HG03103 (cell line): ENCODE measurements at regions not wholly inside any gene's neighbourhood (a gene's known extent, or its start where the extent isn't known, plus 50 kb on each side); places are given as distances from the start of the nearest gene placed in this dataset.

Source experiments
- ATAC-seq: cut with Tn5 transposase; IDR thresholded peaks from one replicate; pipeline ENCODE4 v1.9.1; 2021; ENCODE audit warnings: low read depth; ENCODE audit not compliant: unreplicated experiment

DNA sequence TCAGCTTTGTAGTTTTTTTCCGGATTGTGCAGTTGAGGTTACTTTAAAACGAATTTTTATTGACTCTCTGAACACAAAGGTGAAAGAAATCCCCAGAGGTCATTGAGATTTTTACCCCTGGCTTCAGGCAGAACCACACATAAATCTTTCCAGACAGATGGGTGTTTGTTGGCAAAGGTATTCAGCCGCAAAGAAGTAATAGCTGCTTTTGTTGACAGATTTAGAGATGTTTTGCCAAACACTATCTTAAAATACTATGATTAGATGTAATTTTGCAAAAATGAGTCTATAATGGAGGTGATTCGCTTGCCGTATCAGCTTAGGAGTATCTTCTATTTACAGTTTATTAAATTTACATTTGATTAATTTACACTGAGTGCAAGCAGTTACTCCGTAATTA lies 418.3 kb upstream of the CLINT1 start:
- no peak for ATAC-seq

DNA sequence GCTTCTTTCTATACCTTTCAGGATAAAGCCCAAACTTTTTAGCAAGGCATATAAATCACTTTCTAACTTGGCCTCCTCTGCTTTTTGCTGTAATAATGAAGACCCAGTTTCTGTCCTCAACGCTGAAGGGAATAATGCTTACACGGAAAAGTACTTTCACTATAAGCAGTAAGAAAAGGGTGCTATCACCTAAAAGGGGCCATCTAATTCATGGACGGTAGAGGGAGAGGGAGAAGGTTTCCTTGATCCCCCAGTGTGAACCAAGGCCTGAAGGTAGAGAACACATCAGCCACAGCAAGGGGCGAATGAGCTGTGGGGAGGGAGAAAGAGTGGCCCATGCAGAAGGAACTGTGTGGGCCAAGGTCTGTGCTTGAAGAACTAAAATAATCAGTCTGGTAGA lies 417.7 kb upstream of the CLINT1 start:
- ATAC-seq, result no peak

DNA sequence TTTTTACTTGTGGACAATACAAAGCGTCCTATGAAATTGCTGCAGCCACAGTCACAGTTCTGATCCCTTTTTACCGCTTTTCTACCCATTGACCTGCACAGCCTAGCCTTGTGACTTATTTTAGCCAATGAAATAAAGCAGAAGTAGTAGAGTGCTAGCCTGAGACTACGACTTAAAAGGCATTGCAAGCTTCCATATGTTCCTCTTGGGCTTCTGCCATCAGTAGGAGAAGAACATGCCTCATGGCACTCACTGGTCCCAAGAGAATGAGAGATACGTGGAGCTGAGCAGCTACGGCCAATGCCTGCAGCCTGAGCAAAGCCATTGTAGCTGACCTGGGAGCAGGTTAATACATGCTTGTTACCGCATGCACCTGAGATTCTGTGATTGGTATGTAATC lies 416.6 kb upstream of the CLINT1 start:
- no peak for ATAC-seq

DNA sequence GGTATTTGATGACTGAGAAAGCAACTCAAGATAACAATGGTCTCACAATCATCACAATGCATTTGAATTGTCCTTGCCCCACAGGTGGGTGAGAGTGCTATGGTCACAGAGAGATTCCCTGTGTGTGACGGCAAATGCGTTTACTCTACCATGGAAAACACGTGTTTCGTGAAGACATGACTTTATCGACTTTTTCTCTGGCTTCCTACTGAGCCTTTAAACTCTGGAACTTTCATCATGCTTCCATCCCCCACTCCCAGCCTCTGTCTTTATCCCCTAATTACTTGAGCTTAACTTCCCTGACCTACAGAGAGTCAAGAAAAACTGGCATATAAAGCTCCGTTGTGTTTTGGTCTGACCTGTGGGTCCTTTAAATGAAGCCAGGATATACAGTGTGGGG lies 414.1 kb upstream of the CLINT1 start:
- ATAC-seq, result no peak

DNA sequence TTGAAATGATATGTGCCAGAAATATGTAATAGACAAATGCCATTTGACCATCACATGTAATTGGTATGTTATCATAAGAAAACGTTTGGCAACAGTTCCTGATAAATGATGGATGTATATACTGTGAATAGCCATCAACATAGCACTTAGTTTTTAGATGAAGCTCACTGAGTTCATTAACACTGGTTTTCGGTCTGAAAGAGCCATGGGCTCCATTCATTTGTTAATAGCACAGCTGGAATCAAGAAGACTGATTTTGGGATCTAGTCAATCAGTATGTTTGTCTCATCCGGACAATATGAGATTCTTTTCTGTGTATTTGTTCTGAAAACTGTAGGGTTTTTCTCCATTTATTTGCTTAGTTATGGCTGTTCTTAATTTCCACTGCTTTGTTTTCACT lies 413.5 kb upstream of the CLINT1 start:
- ATAC-seq, result no peak

DNA sequence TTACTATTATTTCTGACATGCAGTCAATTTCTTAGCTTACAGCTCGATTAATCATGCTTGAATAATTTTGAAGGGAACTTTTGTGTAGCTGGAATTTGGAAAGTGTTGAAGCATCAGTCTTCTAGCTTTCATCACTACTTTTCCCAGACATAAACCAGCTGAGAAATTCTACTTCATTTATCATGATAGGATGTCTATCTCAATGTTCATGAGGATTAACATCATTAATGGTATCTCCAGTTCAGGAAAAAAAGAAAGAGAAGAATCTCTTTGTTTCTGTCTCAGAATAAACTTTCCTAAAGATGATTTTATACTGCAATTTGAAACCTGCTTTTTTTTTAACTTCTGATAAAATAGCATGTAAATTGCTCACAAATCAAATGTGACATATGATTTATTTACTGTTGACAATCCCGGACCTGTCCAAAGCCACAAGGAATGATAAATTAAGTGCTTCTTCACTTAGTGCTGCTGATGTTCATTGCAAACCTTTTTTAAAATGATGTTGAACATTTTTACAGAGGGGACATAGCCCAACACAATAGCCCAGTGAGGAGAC lies 412.1 kb upstream of the CLINT1 start:
- no peak for ATAC-seq

DNA sequence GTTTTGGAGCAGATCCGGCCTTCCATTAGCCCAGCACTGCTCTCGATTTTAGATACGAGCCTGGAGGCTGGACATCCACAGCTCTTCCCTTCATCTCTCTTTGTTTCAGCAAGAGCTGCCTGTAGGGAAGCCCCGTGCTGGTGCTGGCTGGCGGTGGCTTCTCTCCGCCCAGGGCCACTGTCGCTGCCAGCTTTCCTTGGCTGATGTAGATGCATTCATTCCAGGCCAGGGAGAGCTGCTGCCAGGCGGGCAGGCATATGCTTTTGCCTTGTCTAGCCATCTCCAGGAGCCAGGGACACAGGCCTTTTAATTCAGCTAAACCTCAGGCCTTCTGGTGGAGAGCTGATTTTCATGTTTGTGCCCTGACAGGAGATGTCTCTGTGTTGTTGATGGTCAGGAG lies 409.3 kb upstream of the CLINT1 start:
- no peak for ATAC-seq

DNA sequence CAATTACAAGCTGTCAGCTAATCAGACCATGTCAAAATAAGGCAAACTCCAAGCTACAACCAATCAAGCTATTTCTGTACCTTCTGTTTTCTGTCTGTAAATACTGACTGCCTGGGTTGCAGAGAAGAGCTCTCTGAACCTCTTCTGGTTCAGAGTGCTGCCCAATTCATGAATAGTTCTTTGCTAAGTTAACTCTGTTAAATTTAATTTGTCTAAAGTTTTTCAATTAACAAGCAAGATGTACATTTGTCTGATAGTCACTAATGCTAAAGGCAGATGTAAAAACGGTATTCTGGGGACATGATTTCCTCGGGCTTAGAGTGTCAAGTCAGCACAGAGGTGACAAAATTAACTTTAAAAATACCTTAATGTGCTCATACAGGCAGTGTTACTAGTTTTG lies 408.3 kb upstream of the CLINT1 start:
- no peak for ATAC-seq

DNA sequence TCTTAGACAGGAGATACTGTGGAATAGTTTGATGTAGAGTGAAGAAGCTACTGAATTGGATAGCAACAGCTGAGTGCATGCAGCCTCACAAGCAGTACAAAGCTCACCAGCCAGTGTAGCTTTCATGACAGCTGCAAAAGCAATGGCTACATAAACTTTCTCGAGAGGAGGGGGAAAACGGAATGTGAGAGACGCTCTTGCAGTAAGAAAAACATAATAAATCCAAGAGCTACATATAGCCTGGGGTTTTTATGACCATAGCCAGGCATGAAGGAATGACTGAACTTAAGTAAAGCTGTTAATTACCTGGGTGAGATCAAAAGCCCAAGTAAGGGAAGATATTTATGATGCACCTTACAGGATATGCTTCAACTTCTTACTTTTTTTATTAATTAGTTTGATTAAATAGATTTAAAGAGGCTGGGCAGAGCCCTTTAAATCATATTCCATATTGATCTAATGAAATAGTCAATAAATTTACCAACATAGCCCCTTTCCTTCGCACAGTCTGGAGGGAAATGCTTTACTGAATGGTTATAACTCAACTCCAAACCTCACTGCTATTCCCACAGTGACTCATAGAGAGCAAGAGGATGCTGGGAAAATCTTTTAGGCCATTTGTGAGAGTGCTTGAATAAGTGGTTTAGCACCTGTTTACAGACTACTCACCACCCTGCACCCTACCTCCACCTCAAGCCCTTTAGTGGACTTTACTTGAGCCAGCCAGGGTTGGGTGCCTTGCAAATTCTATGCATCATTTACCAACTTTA lies 407.2 kb upstream of the CLINT1 start:
- ATAC-seq, result no peak

DNA sequence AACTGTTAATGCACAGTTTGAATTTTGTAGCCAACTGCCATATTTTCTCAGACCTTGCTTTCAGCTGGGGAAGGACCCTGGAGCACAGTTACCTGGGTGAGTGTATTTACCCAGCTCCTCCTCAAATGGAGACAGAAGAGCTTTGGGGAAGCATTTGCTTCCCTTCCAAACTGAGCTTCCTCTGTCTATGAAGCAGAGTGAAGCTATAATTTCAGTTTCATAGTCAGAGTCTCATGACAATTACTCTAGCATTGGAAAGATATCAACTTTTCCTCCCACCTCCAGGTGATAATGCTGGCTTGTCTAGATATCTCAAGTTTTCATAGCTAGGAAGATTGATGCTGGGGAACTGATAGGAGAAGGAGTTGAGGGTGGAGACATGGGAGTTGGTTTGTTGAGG lies 406.4 kb upstream of the CLINT1 start:
- no peak for ATAC-seq

DNA sequence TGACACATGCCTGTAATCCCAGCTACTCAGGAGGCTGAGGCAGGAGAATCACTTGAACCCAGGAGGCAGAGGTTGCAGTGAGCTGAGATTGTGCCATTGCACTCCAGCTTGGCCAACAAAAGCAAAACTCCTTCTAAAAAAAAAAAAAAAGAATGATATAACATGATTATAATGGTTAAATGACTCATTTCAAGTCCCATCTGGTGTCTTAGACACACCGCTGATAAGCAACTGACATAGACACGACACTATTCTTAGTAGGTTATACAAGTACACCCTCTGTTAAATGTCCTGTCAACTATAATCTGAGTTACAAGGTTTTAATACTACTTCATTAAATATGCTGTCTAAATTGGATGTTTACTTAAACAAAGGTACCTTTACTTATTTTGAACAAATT lies 405.3 kb upstream of the CLINT1 start:
- no peak for ATAC-seq

DNA sequence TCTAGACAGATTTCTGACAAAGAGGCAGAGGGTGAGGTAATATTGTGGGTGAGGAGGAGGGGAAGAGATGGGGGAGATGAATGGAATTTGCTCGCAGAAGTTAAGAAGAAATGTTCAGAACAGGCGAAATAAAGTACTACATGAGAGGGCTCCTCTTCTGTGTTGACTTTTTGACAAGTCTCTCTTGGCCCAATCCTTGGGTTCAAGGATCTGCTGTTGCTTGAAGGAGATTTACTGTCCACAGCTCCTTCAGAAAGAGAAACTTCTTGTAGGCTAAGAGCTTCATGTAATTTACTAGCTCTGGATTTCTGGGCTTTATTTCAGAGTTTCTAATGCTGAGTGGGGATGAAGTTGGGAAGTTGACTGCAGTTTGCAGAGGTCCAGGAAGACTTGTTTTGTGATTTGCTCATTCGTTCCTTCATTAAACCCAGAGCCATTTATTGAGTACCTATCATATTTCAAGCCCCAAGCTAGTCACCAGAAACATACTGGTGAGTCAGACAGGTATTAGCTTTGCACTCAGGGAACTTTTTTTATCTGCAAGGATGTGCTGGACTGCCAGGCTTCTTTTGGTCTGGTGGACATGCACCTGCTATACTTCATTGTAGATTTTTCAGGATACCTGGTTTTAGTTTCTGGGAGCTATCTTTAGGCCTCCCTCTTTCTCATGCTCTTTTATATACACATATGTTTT lies 402.9 kb upstream of the CLINT1 start:
- no peak for ATAC-seq

DNA sequence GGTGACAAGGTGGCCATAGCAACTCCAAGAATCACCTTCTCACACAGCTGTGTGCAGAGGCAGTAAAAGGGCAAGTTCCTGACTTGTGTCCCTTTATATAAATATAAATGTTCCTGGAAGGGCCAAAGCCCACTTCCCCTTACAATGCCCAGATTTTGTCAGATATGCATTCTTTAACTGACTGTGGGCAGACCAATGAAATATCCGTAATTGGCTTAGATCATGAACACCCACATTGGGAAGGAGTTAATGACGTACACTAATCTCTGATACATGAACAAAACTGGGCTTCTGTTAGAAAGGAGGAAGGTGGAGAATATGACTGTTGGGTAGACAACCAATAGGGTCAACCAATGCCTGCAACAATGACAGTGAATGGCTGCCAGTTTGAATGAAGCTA lies 397.2 kb upstream of the CLINT1 start:
- no peak for ATAC-seq

DNA sequence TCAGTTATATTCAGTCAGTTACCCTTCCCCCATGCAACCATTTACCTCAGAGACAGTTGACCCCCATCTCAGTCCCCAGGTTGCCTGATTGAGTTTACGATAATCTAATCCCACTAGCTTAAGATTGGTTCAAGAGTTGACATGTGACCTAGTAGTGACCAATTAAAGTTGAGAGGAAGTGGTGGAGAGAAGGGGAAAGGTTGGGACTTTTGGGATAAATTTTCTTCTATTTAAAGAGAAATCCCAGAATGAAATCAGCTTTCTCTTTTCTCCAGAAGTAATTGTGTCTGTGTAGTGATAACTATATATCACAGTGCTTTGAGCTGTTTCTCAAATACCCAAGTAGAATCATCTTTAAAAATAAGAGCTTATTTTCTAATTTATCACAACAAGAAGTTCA lies 396.7 kb upstream of the CLINT1 start:
- no peak for ATAC-seq

DNA sequence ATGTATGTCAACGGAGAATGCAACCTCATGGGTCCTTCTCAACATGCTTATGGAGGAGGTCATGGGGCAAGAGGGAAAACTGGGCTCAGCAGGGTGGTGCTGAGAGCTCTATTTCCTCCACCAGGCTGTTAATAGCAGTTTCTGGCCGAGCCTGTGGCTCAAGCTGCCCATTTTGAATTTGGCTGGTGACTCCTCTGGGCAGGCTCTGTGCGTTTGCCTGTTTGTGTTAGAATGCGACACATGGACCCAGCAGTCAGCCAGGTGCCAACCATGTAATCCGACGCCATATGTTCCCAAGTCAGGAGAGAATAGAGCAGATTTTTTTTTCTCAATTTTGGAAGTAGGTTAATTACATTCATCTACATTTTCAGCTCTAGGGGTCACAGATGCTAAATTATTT lies 387.7 kb upstream of the CLINT1 start:
- no peak for ATAC-seq

DNA sequence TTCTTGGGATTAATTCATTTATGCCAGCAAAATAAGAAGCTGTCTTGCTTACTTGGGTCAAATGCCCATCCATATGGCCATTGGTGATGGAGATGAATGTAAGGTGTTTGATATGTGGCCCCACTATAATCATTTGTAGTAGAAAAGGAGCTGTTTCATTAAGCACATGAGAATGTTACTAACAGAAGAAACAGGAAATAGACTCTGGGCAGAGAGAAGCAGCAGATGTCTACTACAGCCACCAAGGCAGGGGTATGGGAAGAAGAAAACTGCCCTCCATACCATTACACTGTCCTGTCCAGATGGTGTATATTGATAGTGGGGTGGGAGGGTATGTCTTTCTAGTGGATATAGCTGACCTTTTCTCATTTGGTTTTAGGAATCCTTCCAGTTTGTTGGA lies 386.6 kb upstream of the CLINT1 start:
- ATAC-seq, result no peak

DNA sequence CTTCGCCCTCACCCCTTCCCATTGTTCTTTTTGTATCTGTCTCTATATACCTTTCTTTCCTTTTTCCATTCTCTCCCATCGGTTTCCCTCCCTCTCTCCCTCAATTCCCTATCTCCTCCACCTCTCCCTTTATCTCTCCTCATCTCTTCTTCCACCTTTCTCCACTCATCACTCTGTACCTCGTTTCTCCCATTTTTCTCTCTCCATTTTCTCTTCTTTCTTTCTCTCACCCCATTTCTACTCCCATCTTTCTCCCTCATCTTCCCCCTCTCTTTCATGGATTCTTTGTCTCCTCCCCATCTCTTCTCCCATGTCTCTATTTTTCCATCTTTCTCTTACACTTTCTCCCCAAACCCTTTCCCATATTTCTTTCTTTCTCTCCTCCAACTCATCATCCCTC lies 385.9 kb upstream of the CLINT1 start:
- ATAC-seq, result no peak

DNA sequence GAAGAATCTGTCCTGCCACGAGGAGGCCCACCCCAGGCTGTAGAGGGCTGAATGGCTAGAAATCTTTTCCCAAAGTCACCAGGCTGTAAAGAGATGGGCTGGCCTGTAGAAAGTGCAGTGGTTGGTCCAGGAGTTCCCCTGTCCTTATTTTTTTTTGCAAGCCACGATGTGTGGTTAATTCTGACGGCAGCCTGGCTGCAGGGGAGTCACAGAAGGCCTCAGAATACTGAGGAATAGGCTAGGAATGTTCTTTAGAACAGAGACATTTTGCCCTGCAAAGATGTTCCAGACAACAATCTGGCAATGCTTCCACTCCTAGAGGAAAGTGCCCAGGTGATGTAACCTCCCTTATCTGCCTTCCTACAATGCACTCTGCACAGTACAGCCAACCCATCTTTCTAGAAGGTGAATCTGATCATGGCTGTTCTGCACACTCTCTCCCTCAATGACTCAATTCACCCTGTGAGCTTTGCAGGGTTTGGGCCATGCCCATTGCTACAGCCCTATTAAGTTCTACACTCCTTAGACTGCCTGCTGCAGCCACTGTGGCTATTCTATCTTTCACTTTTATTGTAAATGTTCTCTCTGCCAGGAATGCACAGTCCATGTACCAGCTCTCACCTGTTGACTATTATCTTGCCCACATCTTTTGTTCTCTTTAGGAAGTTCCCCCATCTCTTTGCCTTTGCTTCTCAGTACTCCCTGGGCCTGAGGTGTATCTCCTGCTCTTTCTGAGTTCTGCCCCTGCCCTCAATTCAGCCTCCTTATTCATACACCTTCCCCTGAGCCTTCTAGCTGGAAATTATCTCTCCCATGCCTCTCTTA lies 377.8 kb upstream of the CLINT1 start:
- no peak for ATAC-seq

DNA sequence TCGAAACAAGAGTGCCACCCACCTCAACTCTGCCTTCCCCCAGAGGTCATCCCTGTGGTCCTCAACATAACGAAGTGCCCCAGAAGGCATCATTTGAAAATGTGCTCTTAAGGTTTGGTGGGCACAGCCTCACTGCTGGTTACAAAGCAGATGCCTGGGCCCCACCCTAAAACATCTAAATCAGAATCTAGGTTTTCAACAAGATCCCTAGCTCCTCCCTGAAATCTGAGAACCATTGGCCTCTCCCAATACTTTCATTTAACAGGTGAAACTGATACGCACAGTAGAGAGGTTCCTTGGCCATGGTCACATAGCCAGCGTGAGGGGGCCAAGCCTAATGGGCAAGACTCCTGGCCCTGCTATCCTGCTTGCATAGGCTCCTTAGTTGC lies 376.2 kb upstream of the CLINT1 start:
- ATAC-seq, result no peak

DNA sequence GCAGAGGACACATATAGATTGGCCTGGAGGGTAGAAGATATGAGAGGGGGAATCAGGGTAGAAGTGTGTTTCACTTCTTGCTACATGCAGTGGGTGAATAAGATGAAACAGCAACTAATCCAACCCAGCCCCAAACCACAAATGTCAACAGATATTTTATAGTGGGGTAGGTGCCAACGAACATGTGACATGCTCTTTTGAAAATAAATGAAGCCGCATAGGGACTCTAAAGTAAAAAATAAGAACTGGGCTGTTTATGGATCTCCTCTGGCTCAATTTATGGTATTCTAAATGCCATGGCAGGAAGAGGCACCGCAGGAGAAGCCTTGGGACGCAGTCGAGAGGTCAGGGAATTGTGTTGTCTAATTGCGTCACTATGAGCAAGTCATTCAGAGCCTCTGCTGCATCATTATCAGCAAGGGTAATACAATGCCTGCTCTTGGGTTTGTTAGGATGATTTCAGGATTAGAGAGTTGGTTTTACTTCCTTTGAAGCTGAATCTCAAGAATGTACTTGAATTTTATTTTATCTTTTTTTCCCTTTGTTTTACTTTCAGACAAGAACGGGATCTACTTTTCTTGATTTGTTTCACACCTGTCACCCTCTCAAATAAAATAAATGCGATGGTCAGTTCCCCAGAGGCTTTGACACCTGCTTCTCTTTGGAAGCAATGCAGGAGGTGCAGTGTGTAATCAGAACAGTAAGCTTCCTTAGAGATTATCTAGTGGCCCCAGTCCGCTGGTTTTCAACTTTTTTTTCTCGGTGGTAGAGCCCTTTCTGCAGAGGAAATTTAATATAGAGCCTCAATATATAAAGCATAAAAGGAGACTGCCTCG lies 375.6 kb upstream of the CLINT1 start:
- ATAC-seq, result no peak
